OCI-LY7 (cell line): ENCODE measurements at regions not wholly inside any gene's neighbourhood (a gene's known extent, or its start where the extent isn't known, plus 50 kb on each side); places are given as distances from the start of the nearest gene placed in this dataset.

Experiments
- BruUV-seq: library from RNA; stranded (reverse); fragments of 400-500 nt; replicated peaks from 2 replicates; lab custom pipeline; 2021; lab: Mats Ljungman, UMichigan
- CTCF ChIA-PET: fragments of 300-600 bp; sonication (Branson Sonifier 250); formaldehyde crosslinking; loops from one replicate; lab custom pipeline; 2022; ENCODE audit warnings: antibody characterized with exemption; ENCODE audit not compliant: unreplicated experiment; lab: Charles Lee
- POLR2A ChIA-PET: fragments of 300-600 bp; sonication (Branson Sonifier 250); formaldehyde crosslinking; loops from one replicate; lab custom pipeline; 2022; ENCODE audit warnings: antibody characterized with exemption; lab: Charles Lee
- DNase-seq: peaks from one replicate; pipeline ENCODE4 v3.0.0-alpha.2; 2015; ENCODE audit warnings: low spot score
- H2AFZ ChIP-seq: fragments of 200-600 bp; sonication (generic), shearing (Covaris generic); 2 replicates; pipeline ENCODE4 v1.6.1; 2014; ENCODE audit warnings: mild to moderate bottlenecking, antibody characterized with exemption, low read length, moderate library complexity
- H3K27ac ChIP-seq: fragments of 200-600 bp; sonication (generic); 2 replicates; pipeline ENCODE4 v1.5.1; 2014; ENCODE audit warnings: mixed run types, low read depth, mild to moderate bottlenecking, moderate library complexity, low read length, inconsistent platforms; ENCODE audit not compliant: poor library complexity, severe bottlenecking
- H3K36me3 ChIP-seq: fragments of 200-600 bp; sonication (generic); 2 replicates; pipeline ENCODE4 v1.6.1; 2014; ENCODE audit warnings: mild to moderate bottlenecking, antibody characterized with exemption, low read length, moderate library complexity, mixed read lengths; ENCODE audit not compliant: insufficient read depth
- H3K4me1 ChIP-seq: fragments of 200-600 bp; sonication (generic); 2 replicates; pipeline ENCODE4 v1.5.1; 2014; ENCODE audit warnings: mild to moderate bottlenecking, low read length; ENCODE audit not compliant: insufficient read depth, poor library complexity, severe bottlenecking
- H3K4me2 ChIP-seq: fragments of 200-600 bp; sonication (generic); 2 replicates; pipeline ENCODE4 v1.6.1; 2014; ENCODE audit warnings: mild to moderate bottlenecking, low read length
- H3K4me3 ChIP-seq: fragments of 200-600 bp; sonication (generic); 2 replicates; pipeline ENCODE4 v1.5.1; 2014; ENCODE audit warnings: mild to moderate bottlenecking, low read depth, low read length; ENCODE audit not compliant: poor library complexity, severe bottlenecking
- H3K79me2 ChIP-seq: fragments of 200-600 bp; sonication (generic); 2 replicates; pipeline ENCODE4 v1.6.1; 2016; ENCODE audit warnings: low read depth, mild to moderate bottlenecking, low read length, moderate library complexity, mixed read lengths; ENCODE audit not compliant: insufficient read depth
- H3K9me2 ChIP-seq: fragments of 200-600 bp; sonication (generic); 2 replicates; pipeline ENCODE4 v1.6.1; 2016; ENCODE audit warnings: mild to moderate bottlenecking, low read length, mixed read lengths; ENCODE audit not compliant: insufficient read depth
- H3K9me3 ChIP-seq: fragments of 200-600 bp; sonication (generic); 2 replicates; pipeline ENCODE4 v1.6.1; 2014; ENCODE audit warnings: mild to moderate bottlenecking, mixed run types, low read length, mixed read lengths
- H4K20me1 ChIP-seq: fragments of 200-600 bp; sonication (generic); 2 replicates; pipeline ENCODE4 v1.6.1; 2014; ENCODE audit warnings: mild to moderate bottlenecking, antibody characterized with exemption, low read length, moderate library complexity, mixed read lengths; ENCODE audit not compliant: insufficient read depth
- EZH2phosphoT487 ChIP-seq: fragments of 200-600 bp; sonication (generic); IDR thresholded peaks from 2 replicates; pipeline ENCODE4 v1.6.1; 2018; ENCODE audit warnings: low read depth, borderline replicate concordance, mild to moderate bottlenecking, mixed run types, antibody characterized with exemption, low read length, moderate library complexity, mixed read lengths
- intact Hi-C: fragments of 100-400 bp; cut with micrococcal nuclease; formaldehyde crosslinking; loops from one replicate; pipeline ENCODE4 v1.10.0; 2022; ENCODE audit not compliant: unreplicated experiment
- TF ChIP-seq, protein P1 (sequence below): fragments of 200-600 bp; sonication (generic); conservative IDR thresholded peaks from 2 replicates; pipeline ENCODE4 v1.5.1; 2014; ENCODE audit warnings: mild to moderate bottlenecking, antibody characterized with exemption, low read length, moderate library complexity, mixed read lengths

DNA sequence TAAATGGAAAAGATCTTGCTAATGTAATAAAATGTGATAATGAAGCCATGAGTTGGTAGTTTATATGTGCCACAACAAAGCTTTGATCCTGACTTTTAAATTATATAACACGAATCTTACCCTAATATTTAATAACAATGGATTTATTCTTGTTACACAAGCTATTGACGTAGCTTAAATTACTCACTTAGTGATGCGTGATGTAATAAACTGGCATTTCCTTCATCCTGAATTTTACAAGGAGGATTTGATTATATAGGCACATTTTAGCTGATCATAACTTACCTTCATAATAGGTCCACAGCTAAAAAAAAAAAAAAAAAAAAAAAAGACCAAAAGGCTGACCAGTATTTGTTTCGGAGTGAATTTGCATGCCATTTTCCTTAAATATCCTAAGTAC is 76.2 kb upstream of the IVNS1ABP start:
- H3K36me3 ChIP-seq, result no peaks in the 10 kb centered on the region
- POLR2A ChIA-PET, result interaction anchor here (0.6 to 0.9 kb wide), 7 partner anchors 33 to 427 kb away, joined by 3 to 6 read pairs (median 3); no protein-coding TSS in a partner anchor
- no peak for DNase-seq
- H3K4me2 ChIP-seq, result no peak overlapping the region
- H2AFZ ChIP-seq, result no peak overlapping the region
- no peaks in the 10 kb centered on the region for H3K9me2 ChIP-seq
- CTCF ChIA-PET, result no interaction called here
- no TSS peak for BruUV-seq
- no peaks in the 10 kb centered on the region for H3K9me3 ChIP-seq
- H3K27ac ChIP-seq, result no peak overlapping the region
- H3K4me3 ChIP-seq, result no peak overlapping the region
- TF ChIP-seq EZH2phosphoT487, result no peak
- TF ChIP-seq, protein P1, sequence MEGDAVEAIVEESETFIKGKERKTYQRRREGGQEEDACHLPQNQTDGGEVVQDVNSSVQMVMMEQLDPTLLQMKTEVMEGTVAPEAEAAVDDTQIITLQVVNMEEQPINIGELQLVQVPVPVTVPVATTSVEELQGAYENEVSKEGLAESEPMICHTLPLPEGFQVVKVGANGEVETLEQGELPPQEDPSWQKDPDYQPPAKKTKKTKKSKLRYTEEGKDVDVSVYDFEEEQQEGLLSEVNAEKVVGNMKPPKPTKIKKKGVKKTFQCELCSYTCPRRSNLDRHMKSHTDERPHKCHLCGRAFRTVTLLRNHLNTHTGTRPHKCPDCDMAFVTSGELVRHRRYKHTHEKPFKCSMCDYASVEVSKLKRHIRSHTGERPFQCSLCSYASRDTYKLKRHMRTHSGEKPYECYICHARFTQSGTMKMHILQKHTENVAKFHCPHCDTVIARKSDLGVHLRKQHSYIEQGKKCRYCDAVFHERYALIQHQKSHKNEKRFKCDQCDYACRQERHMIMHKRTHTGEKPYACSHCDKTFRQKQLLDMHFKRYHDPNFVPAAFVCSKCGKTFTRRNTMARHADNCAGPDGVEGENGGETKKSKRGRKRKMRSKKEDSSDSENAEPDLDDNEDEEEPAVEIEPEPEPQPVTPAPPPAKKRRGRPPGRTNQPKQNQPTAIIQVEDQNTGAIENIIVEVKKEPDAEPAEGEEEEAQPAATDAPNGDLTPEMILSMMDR, result no peak
- intact Hi-C loops, result no loop called here
- no peaks in the 10 kb centered on the region for H3K4me1 ChIP-seq
- H3K79me2 ChIP-seq, result no peaks in the 10 kb centered on the region
- H4K20me1 ChIP-seq, result no peaks in the 10 kb centered on the region

DNA sequence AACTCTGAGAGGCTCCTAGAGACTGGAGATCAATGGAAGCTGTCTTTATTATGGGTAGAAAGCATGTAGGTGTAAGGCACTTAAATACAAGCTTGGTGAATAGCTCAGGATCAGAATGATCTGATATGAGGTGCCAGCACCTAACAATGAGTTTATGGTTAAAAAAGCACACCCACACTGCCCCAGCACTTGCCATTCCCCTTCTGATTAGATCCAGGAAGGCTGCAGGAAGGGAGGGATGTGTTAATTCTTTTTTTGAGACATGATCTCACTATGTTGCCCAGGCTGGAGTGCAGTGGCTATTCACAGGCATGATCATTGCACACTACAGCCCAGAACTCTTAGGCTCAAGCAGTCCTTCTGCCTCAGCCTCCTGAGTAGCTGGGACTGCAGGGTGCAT is 71.8 kb upstream of the IVNS1ABP start:
- Histone ChIP-seq H3K4me3 (no peak overlapping the region), H3K27ac (no peak overlapping the region), H3K79me2 (no peaks in the 10 kb centered on the region), H3K9me3 (no peaks in the 10 kb centered on the region), H2AFZ (no peak overlapping the region), H3K9me2 (no peaks in the 10 kb centered on the region), H3K4me1 (no peaks in the 10 kb centered on the region), H3K4me2 (no peak overlapping the region), H3K36me3 (no peaks in the 10 kb centered on the region), H4K20me1 (no peaks in the 10 kb centered on the region)
- TF ChIP-seq, protein P1, result no peak
- no peak for TF ChIP-seq EZH2phosphoT487
- POLR2A ChIA-PET, result interaction anchor here (0.8 kb wide), 1 partner anchor 62 kb away, joined by 3 read pairs; no protein-coding TSS in a partner anchor
- CTCF ChIA-PET, result no interaction called here
- DNase-seq, result no peak
- intact Hi-C loops, result no loop called here
- no TSS peak for BruUV-seq

DNA sequence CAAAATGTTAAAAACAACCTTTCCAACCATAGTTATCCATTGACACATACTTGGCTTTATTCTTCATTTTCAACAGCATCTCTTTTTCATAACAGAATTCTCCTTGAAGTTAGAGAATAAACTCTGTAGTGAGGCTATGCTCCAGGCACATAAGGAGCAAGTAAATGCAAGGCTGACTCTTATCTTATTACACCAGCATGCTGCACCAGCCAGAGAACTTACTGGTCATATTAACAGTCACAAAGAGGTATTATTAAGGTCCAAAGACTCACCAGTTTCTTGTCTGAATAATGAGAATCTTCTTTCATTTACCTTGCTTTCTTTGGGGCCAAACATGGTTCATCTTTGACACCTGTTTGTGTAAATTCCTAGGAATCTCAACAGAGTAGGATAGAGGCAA is 71.3 kb upstream of the IVNS1ABP start:
- BruUV-seq, result no TSS peak

More for the DNA sequence above, 71.3 kb upstream of the IVNS1ABP start:
- Histone ChIP-seq H3K9me3 (no peaks in the 10 kb centered on the region), H3K36me3 (no peaks in the 10 kb centered on the region), H3K9me2 (no peaks in the 10 kb centered on the region), H3K4me1 (no peaks in the 10 kb centered on the region), H4K20me1 (no peaks in the 10 kb centered on the region), H3K4me2 (no peak overlapping the region), H3K4me3 (no peak overlapping the region), H3K27ac (no peak overlapping the region), H3K79me2 (no peaks in the 10 kb centered on the region), H2AFZ (no peak overlapping the region)
- CTCF ChIA-PET, result no interaction called here
- intact Hi-C loops, result no loop called here
- DNase-seq, result no peak
- POLR2A ChIA-PET, result no interaction called here
- TF ChIP-seq EZH2phosphoT487, result no peak
- TF ChIP-seq, protein P1, result no peak
